Mucosa of descending colon (tissue), 3 donors: ENCODE measurements at regions not wholly inside any gene's neighbourhood (a gene's known extent, or its start where the extent isn't known, plus 50 kb on each side); places are given as distances from the start of the nearest gene placed in this dataset.

Source experiments
- ATAC-seq: fragments of 200-7000 bp; cut with Tn5 transposase; one replicate; pipeline ENCODE4 v1.9.1; 2020; ENCODE audit warnings: mild to moderate bottlenecking, moderate library complexity
- DNase-seq, 3 donors: peaks; one replicate each; pipeline ENCODE4 v3.0.0-alpha.2; 2020
- H3K36me3 ChIP-seq: fragments of 200-600 bp; one replicate; pipeline ENCODE4 v1.8.0; 2021; ENCODE audit warnings: low read depth, mild to moderate bottlenecking
- H3K4me1 ChIP-seq: fragments of 200-600 bp; one replicate; pipeline ENCODE4 v1.8.0; 2021; ENCODE audit warnings: low read depth, mild to moderate bottlenecking
- H3K4me3 ChIP-seq: fragments of 200-600 bp; one replicate; pipeline ENCODE4 v1.8.0; 2021; ENCODE audit warnings: mild to moderate bottlenecking
- H3K9me3 ChIP-seq: fragments of 200-600 bp; one replicate; pipeline ENCODE4 v1.8.0; 2021; ENCODE audit warnings: mild to moderate bottlenecking
- CTCF ChIP-seq: fragments of 200-600 bp; IDR thresholded peaks from one replicate; pipeline ENCODE4 v1.8.0; 2022; ENCODE audit warnings: antibody characterized with exemption, mild to moderate bottlenecking
- intact Hi-C, 2 donors: fragments of 100-400 bp; cut with DNase I in 1 of 2; cut with micrococcal nuclease in 1 of 2; formaldehyde crosslinking; loops; one replicate each; pipeline versions ENCODE4 v1.11.0 to v1.11.1; 2022; cut with DNase I, micrococcal nuclease
- donor health status: DM: no; HTN: no; CAD: no; lungs with moderate emphysema.
- donor health status: DM: no; HTN: no; CAD: no.
- donor health status: DM: no; HTN: yes; CAD: no.

- ATAC-seq (no peak), DNase-seq (no peak)
- Histone ChIP-seq H3K4me1 (no peaks in the 10 kb centered on the region), H3K4me3 (no peak overlapping the region), H3K36me3 (no peaks in the 10 kb centered on the region), H3K9me3 (no peaks in the 10 kb centered on the region)
- TF ChIP-seq CTCF: no peak
- intact Hi-C loops: no loop called here
Measured at GRCh38 chr10:43983405-43983804, 334.7 kb upstream of the ZNF32 start.

DNA sequence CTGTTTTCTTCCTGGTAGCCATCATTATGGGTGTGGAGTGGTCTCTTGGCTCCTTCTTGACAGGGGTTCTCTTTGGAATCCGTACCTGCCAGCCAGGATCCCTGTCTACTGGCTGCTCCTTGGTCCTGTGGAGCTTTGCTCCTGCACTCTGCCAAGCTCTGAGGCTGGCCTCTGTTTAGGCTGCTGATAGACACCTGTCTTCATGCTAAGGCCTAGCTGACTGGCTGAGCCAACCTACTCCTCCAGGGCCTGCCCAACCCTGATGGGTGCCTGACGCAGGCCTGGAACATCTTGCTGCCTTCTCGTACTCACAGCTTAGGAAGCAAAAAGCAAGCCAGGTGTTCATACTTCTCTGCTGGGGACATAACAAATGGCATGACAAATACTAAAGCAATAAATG, 333.6 kb upstream of the ZNF32 start:
- H3K4me1 ChIP-seq: no peaks in the 10 kb centered on the region
- H3K9me3 ChIP-seq: no peaks in the 10 kb centered on the region
- ATAC-seq: no peak
- DNase-seq: no peak
- no peaks in the 10 kb centered on the region for H3K36me3 ChIP-seq
- intact Hi-C loops: no loop called here
- H3K4me3 ChIP-seq: no peak overlapping the region
- no peak for TF ChIP-seq CTCF

GRCh38 chr10:43981696-43982095, 333.0 kb upstream of the ZNF32 start:
- no peak for TF ChIP-seq CTCF
- ATAC-seq (no peak), DNase-seq (no peak)

DNA sequence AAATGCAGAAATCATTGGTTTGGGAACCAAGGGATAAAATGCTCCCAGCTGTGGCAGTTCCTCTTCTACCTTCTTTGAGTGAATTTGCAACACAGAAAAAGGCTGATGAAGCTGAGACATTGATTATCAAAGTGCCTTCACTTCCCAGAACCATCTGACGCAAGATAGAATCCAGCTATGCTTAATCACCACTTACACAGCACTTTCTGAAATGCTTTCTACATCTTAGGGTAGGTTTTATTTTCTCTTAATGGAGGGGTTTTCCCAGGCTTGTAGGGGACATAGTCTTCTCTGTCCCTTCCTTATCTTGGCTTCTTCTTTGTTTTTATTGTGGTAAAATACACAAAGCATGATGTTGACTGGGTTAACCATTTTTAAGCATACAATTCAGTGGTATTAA, 332.6 kb upstream of the ZNF32 start:
- TF ChIP-seq CTCF: no peak
- Histone ChIP-seq H3K36me3 (no peaks in the 10 kb centered on the region), H3K4me1 (no peaks in the 10 kb centered on the region), H3K9me3 (no peaks in the 10 kb centered on the region), H3K4me3 (no peak overlapping the region)
- ATAC-seq: no peak
- intact Hi-C loops: no loop called here
- DNase-seq: no peak

More at GRCh38 chr10:43981696-43982095, 333.0 kb upstream of the ZNF32 start:
- intact Hi-C loops: no loop called here
- H3K36me3 ChIP-seq: no peaks in the 10 kb centered on the region
- H3K4me3 ChIP-seq: no peak overlapping the region
- no peaks in the 10 kb centered on the region for H3K4me1 ChIP-seq
- H3K9me3 ChIP-seq: no peaks in the 10 kb centered on the region

- Histone ChIP-seq H3K4me1 (no peaks in the 10 kb centered on the region), H3K9me3 (no peaks in the 10 kb centered on the region), H3K36me3 (no peaks in the 10 kb centered on the region), H3K4me3 (no peak overlapping the region)
- DNase-seq: no peak
- intact Hi-C loops: no loop called here
- no peak for ATAC-seq
- no peak for TF ChIP-seq CTCF
Measured at GRCh38 chr10:43980715-43981114, 332.0 kb upstream of the ZNF32 start.

DNA sequence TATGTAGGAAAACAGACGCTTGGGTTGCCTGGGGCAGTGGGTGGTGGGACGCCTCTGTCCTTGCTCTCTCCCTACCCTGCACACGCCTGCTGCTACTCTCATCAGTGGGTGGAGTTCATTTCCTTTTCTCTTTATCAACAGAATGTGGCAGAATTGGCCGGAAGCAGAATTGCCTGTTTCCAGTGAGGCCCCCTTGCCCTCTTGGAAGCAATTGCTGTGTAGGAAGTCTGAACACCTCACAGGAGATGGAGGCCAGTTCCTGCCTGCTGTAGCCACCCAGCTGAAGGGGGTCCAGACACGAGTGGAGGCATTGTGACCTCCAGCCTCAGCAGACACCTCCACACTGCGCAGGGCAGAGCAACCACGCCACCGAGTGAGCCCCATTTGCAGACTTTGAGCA, 331.6 kb upstream of the ZNF32 start:
- no peak for DNase-seq

More for the DNA sequence above, 331.6 kb upstream of the ZNF32 start:
- ATAC-seq: no peak
- Histone ChIP-seq H3K36me3 (no peaks in the 10 kb centered on the region), H3K4me1 (no peaks in the 10 kb centered on the region), H3K4me3 (no peak overlapping the region), H3K9me3 (no peaks in the 10 kb centered on the region)
- intact Hi-C loops: no loop called here
- no peak for TF ChIP-seq CTCF
